A673 (cell line): ENCODE measurements at regions not wholly inside any gene's neighbourhood (a gene's known extent, or its start where the extent isn't known, plus 50 kb on each side); places are given as distances from the start of the nearest gene placed in this dataset.

Experiments
- BruUV-seq: library from RNA; stranded (reverse); fragments of 400-500 nt; replicated peaks from 2 replicates; lab custom pipeline; 2021; lab: Mats Ljungman, UMichigan
- CTCF ChIA-PET: fragments of 300-600 bp; sonication (Branson Sonifier 250); formaldehyde crosslinking; loops from one replicate; lab custom pipeline; 2022; ENCODE audit warnings: antibody characterized with exemption; lab: Charles Lee
- POLR2A ChIA-PET: fragments of 300-600 bp; sonication (Branson Sonifier 250); formaldehyde crosslinking; loops from one replicate; lab custom pipeline; 2022; ENCODE audit warnings: antibody characterized with exemption; ENCODE audit not compliant: low non-redundant PET; lab: Charles Lee
- DNase-seq: peaks from one replicate; pipeline ENCODE4 v3.0.0-alpha.2; 2015; ENCODE audit warnings: low spot score
- H3K27ac ChIP-seq: fragments of 200-600 bp; sonication (generic); 2 replicates; pipeline ENCODE4 v1.5.1; 2016; ENCODE audit warnings: mixed run types, low read depth, mild to moderate bottlenecking, mixed read lengths, antibody characterized with exemption, low read length; ENCODE audit not compliant: poor library complexity, severe bottlenecking
- H3K27me3 ChIP-seq: fragments of 200-600 bp; sonication (generic); replicated peaks from 2 replicates; pipeline ENCODE4 v1.6.1; 2017; ENCODE audit warnings: mixed run types, low read depth, mild to moderate bottlenecking, mixed read lengths, antibody characterized with exemption, low read length; ENCODE audit not compliant: insufficient read depth, poor library complexity
- H3K36me3 ChIP-seq: fragments of 200-600 bp; sonication (generic); 2 replicates; pipeline ENCODE4 v1.6.1; 2016; ENCODE audit warnings: mixed run types, mild to moderate bottlenecking, mixed read lengths, antibody characterized with exemption, low read length; ENCODE audit not compliant: insufficient read depth, poor library complexity, severe bottlenecking
- H3K4me1 ChIP-seq: fragments of 200-600 bp; sonication (generic); 2 replicates; pipeline ENCODE4 v1.6.1; 2017; ENCODE audit warnings: mixed run types, mild to moderate bottlenecking, mixed read lengths, antibody characterized with exemption, low read length; ENCODE audit not compliant: insufficient read depth, poor library complexity, severe bottlenecking
- H3K4me3 ChIP-seq: fragments of 200-600 bp; sonication (generic); 2 replicates; pipeline ENCODE4 v1.5.1; 2016; ENCODE audit warnings: low read depth, mixed run types, mild to moderate bottlenecking, mixed read lengths, low read length; ENCODE audit not compliant: poor library complexity, severe bottlenecking
- H3K9me3 ChIP-seq: fragments of 200-600 bp; sonication (generic); 2 replicates; pipeline ENCODE4 v1.6.1; 2016; ENCODE audit warnings: mixed run types, low read depth, mild to moderate bottlenecking, mixed read lengths, antibody characterized with exemption, low read length; ENCODE audit not compliant: poor library complexity, severe bottlenecking
- CTCF ChIP-seq: fragments of 300-800, 200-600 bp; sonication (generic); conservative IDR thresholded peaks from 2 replicates; pipeline ENCODE4 v1.5.1; 2017; ENCODE audit warnings: low read depth, mild to moderate bottlenecking, antibody characterized with exemption, low read length, moderate library complexity, mixed read lengths
- EZH2 ChIP-seq: fragments of 200-600 bp; sonication (generic); IDR thresholded peaks from 2 replicates; pipeline ENCODE4 v1.6.1; 2017; ENCODE audit warnings: borderline replicate concordance, low read depth, mild to moderate bottlenecking, mixed read lengths, antibody characterized with exemption, low read length; ENCODE audit not compliant: poor library complexity, severe bottlenecking
- intact Hi-C: fragments of 100-400 bp; cut with micrococcal nuclease; formaldehyde crosslinking; loops from one replicate; pipeline ENCODE4 v1.10.0; 2022; ENCODE audit not compliant: unreplicated experiment

- DNase-seq, result peak; percentile 87
- intact Hi-C loops, result loop anchor here (10.0 kb wide), 1 partner anchor 361 kb away; the partner anchor contains the start of gene ZNF783
- Histone ChIP-seq H3K27me3 (no peaks in the 10 kb centered on the region), H3K4me3 (peak overlapping the region; percentile 96), H3K36me3 (peaks cover 8% of the 10 kb centered on the region), H3K4me1 (peaks cover 33% of the 10 kb centered on the region), H3K27ac (peak overlapping the region; percentile 90), H3K9me3 (no peaks in the 10 kb centered on the region)
- ChIA-PET POLR2A (interaction anchor here (0.6 kb wide), 1 partner anchor 90 kb away, joined by 3 read pairs; no protein-coding TSS in a partner anchor), CTCF (interaction anchor here (0.6 to 1.9 kb wide), 5 partner anchors 37 to 420 kb away, joined by 3 to 8 read pairs (median 5); no protein-coding TSS in a partner anchor)
- no TSS peak for BruUV-seq
- TF ChIP-seq EZH2, result no peak
- peak; percentile 81 for TF ChIP-seq CTCF
Observed at GRCh38 chr7:149625340-149625946, 127.8 kb upstream of the ZNF746 start.

- intact Hi-C loops, result loop anchor here (10.0 kb wide), 1 partner anchor 360 kb away; the partner anchor contains the start of gene ZNF783
- BruUV-seq, result no TSS peak
Observed at GRCh38 chr7:149624419-149625339, 127.1 kb upstream of the ZNF746 start.

More at GRCh38 chr7:149624419-149625339, 127.1 kb upstream of the ZNF746 start:
- TF ChIP-seq EZH2 (no peak), CTCF (peak; percentile 76)
- peaks cover 33% of the 10 kb centered on the region for H3K4me1 ChIP-seq
- H3K36me3 ChIP-seq, result peaks cover 16% of the 10 kb centered on the region
- no peaks in the 10 kb centered on the region for H3K27me3 ChIP-seq
- H3K27ac ChIP-seq, result peak overlapping the region; percentile 90
- ChIA-PET CTCF (interaction anchor here (0.7 to 1.9 kb wide), 3 partner anchors 38 to 476 kb away, joined by 3 to 8 read pairs (median 5); no protein-coding TSS in a partner anchor), POLR2A (interaction anchor here (0.6 kb wide), 1 partner anchor 435 kb away, joined by 14 read pairs; no protein-coding TSS in a partner anchor)
- peak; percentile 96 for DNase-seq
- no peaks in the 10 kb centered on the region for H3K9me3 ChIP-seq
- H3K4me3 ChIP-seq, result peak overlapping the region; percentile 96
